22Rv1 (cell line): ENCODE measurements at regions not wholly inside any gene's neighbourhood (a gene's known extent, or its start where the extent isn't known, plus 50 kb on each side); places are given as distances from the start of the nearest gene placed in this dataset.
"Not testable (repeated sequence)": the region's sequence is repeated elsewhere in the genome, so short reads cannot be mapped to it uniquely, and the experiment has no call there.

ENCODE experiments used
- ZFX ChIP-seq: fragments of 450-650 bp; IDR thresholded peaks from 2 replicates; pipeline ENCODE4 v1.6.1; 2017; ENCODE audit warnings: antibody characterized with exemption, borderline replicate concordance
- TF ChIP-seq, protein P1 (sequence below): fragments of 450-650 bp; IDR thresholded peaks from 2 replicates; pipeline ENCODE4 v1.5.1; 2017; ENCODE audit warnings: mild to moderate bottlenecking

DNA sequence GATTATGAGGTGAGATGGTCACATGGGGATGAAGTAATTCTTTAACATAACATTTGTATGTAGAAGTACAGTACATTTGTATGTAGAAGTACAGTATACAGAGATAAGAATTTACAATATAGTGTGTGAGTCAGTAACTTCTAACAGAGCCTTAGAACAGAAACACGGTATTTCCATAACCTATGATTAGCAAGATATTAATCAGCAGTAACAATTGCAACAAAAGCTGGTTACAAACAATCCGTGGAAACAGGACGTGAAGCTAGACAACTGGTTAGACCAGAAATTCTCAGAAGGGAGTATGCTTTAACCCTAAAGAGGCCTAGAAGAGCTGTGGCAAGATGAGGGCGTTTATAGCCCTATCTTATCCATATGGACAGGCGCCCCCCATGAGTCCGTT is 122.0 kb upstream of the CLDN10 start:
- TF ChIP-seq, protein P1, sequence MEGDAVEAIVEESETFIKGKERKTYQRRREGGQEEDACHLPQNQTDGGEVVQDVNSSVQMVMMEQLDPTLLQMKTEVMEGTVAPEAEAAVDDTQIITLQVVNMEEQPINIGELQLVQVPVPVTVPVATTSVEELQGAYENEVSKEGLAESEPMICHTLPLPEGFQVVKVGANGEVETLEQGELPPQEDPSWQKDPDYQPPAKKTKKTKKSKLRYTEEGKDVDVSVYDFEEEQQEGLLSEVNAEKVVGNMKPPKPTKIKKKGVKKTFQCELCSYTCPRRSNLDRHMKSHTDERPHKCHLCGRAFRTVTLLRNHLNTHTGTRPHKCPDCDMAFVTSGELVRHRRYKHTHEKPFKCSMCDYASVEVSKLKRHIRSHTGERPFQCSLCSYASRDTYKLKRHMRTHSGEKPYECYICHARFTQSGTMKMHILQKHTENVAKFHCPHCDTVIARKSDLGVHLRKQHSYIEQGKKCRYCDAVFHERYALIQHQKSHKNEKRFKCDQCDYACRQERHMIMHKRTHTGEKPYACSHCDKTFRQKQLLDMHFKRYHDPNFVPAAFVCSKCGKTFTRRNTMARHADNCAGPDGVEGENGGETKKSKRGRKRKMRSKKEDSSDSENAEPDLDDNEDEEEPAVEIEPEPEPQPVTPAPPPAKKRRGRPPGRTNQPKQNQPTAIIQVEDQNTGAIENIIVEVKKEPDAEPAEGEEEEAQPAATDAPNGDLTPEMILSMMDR, result not testable (repeated sequence)
- not testable (repeated sequence) for TF ChIP-seq ZFX
